Endothelial cell of umbilical vein (primary cell): ENCODE measurements at regions not wholly inside any gene's neighbourhood (a gene's known extent, or its start where the extent isn't known, plus 50 kb on each side); places are given as distances from the start of the nearest gene placed in this dataset. TPM values are rescaled to one million over a fixed set of nuclear protein-coding genes. Genes with fewer than 3 reads are reported as not detected.

Experiments
- BruUV-seq: library from RNA; stranded (reverse); fragments of 400-500 nt; replicated peaks from 2 replicates; lab custom pipeline; 2021; lab: Mats Ljungman, UMichigan
- CTCF ChIA-PET: fragments of 300-600, 350-600 bp; sonication (Branson Sonifier 250); formaldehyde crosslinking; loops from one replicate; lab custom pipeline; 2021; ENCODE audit warnings: antibody characterized with exemption, inconsistent platforms; lab: Charles Lee
- POLR2A ChIA-PET: fragments of 300-600, 350-600 bp; sonication (Branson Sonifier 250); formaldehyde crosslinking; loops from one replicate; lab custom pipeline; 2021; ENCODE audit warnings: antibody characterized with exemption, inconsistent platforms; lab: Charles Lee
- DNase-seq: peaks from one replicate; pipeline ENCODE4 v3.0.0-alpha.2; 2011; ENCODE audit warnings: low read depth, low spot score
- FAIRE-seq: peaks from 2 replicates; lab custom pipeline; 2011; peaks lifted over from hg19 to GRCh38; lab: Jason Lieb, UNC
- H2AFZ ChIP-seq: 2 replicates; pipeline ENCODE4 v1.6.0; 2012; ENCODE audit warnings: low read depth, low read length, control low read depth, inconsistent platforms
- H3K27ac ChIP-seq: 2 replicates; pipeline ENCODE4 v1.5.1; 2011; ENCODE audit warnings: low read depth, mild to moderate bottlenecking, control low read depth, low read length, moderate library complexity; ENCODE audit not compliant: insufficient read depth
- H3K27me3 ChIP-seq, 2 experiments: 2 replicates each; pipeline versions ENCODE4 v1.6.0 to v1.6.1; 2011; ENCODE audit warnings: low read length in 2 of 2, mixed read lengths in 1 of 2; ENCODE audit not compliant: control insufficient read depth in 2 of 2, insufficient read depth in 2 of 2
- H3K36me3 ChIP-seq, 2 experiments: 2 replicates in 1 of 2; 3 replicates in 1 of 2; pipeline ENCODE4 v1.5.1; 2011; ENCODE audit warnings: low read length in 2 of 2, mild to moderate bottlenecking in 1 of 2, moderate library complexity in 1 of 2; ENCODE audit not compliant: control insufficient read depth in 2 of 2, insufficient read depth in 2 of 2; ENCODE audit errors: extremely low read depth in 1 of 2
- H3K4me1 ChIP-seq: 3 replicates; pipeline ENCODE4 v1.5.1; 2011; ENCODE audit warnings: mild to moderate bottlenecking, low read length; ENCODE audit not compliant: control insufficient read depth, insufficient read depth; ENCODE audit errors: extremely low read depth
- H3K4me2 ChIP-seq: 2 replicates; pipeline ENCODE4 v1.6.1; 2011; ENCODE audit warnings: low read length, control low read depth, mixed read lengths; ENCODE audit not compliant: insufficient read depth
- H3K4me3 ChIP-seq, 3 experiments: fragments of 200-600 bp in 1 of 3; sonication (generic), shearing (Covaris generic) in 1 of 3; replicated peaks in 1 of 3; 2 replicates each; pipeline ENCODE4 v1.5.1; 2011 to 2016; ENCODE audit warnings: control low read depth in 3 of 3, low read length in 3 of 3, mild to moderate bottlenecking in 2 of 3, inconsistent platforms in 1 of 3, low read depth in 1 of 3, moderate library complexity in 1 of 3; ENCODE audit not compliant: insufficient read depth in 1 of 3
- H3K79me2 ChIP-seq: 2 replicates; pipeline ENCODE4 v1.6.0; 2012; ENCODE audit warnings: low read length, inconsistent platforms; ENCODE audit not compliant: control insufficient read depth, insufficient read depth
- H3K9ac ChIP-seq: replicated peaks from 2 replicates; pipeline ENCODE3; 2011; ENCODE audit warnings: low read length, control low read depth; ENCODE audit not compliant: insufficient read depth; ENCODE audit errors: extremely low read depth
- H3K9me1 ChIP-seq: replicated peaks from 3 replicates; pipeline ENCODE4 v1.6.0; 2011; ENCODE audit warnings: mild to moderate bottlenecking, low read length; ENCODE audit not compliant: control insufficient read depth, insufficient read depth; ENCODE audit errors: extremely low read depth
- H3K9me3 ChIP-seq: replicated peaks from 2 replicates; pipeline ENCODE4 v1.5.1; 2012; ENCODE audit warnings: low read length, inconsistent platforms; ENCODE audit not compliant: control insufficient read depth, insufficient read depth
- H4K20me1 ChIP-seq: replicated peaks from 2 replicates; pipeline ENCODE3; 2011; ENCODE audit warnings: mild to moderate bottlenecking, low read length; ENCODE audit not compliant: control insufficient read depth, insufficient read depth; ENCODE audit errors: extremely low read depth
- CTCF ChIP-seq, 2 donors: IDR thresholded peaks; 1 replicate in 1 of 2; 2 replicates in 1 of 2; pipeline ENCODE4 v1.5.1; 2011; ENCODE audit warnings: low read length in 2 of 2, mild to moderate bottlenecking in 2 of 2, moderate library complexity in 2 of 2, control low read depth in 1 of 2, inconsistent platforms in 1 of 2, low read depth in 1 of 2; ENCODE audit not compliant: insufficient read depth in 1 of 2; ENCODE audit errors: extremely low read depth in 1 of 2
- EZH2 ChIP-seq: IDR thresholded peaks from 2 replicates; pipeline ENCODE4 v1.6.1; 2012; ENCODE audit warnings: borderline replicate concordance, low read depth, mild to moderate bottlenecking, moderate library complexity, low read length, inconsistent platforms; ENCODE audit not compliant: severe bottlenecking
- FOS ChIP-seq: IDR thresholded peaks from 2 replicates; pipeline ENCODE4 v1.6.1; 2011; ENCODE audit warnings: mild to moderate bottlenecking, low read length, moderate library complexity, borderline replicate concordance; ENCODE audit not compliant: insufficient read depth
- GATA2 ChIP-seq: IDR thresholded peaks from 2 replicates; pipeline ENCODE4 v1.7.0; 2011; ENCODE audit warnings: low read depth, mild to moderate bottlenecking, moderate library complexity, mixed read lengths, low read length; ENCODE audit not compliant: insufficient read length, insufficient read depth
- JUN ChIP-seq: IDR thresholded peaks from 2 replicates; pipeline ENCODE4 v1.6.1; 2011; ENCODE audit warnings: borderline replicate concordance, low read depth; ENCODE audit not compliant: insufficient read length, insufficient read depth
- MAX ChIP-seq: IDR thresholded peaks from 2 replicates; pipeline ENCODE4 v1.6.1; 2011; ENCODE audit not compliant: insufficient read depth, insufficient read length
- MYC ChIP-seq: IDR thresholded peaks from one replicate; pipeline ENCODE4 v1.6.1; 2011; ENCODE audit warnings: mild to moderate bottlenecking, low read depth, low read length
- POLR2A ChIP-seq: IDR thresholded peaks from 2 replicates; pipeline ENCODE4 v1.6.1; 2012; ENCODE audit warnings: low read depth, mild to moderate bottlenecking, control low read depth, low read length
- POLR2AphosphoS5 ChIP-seq: IDR thresholded peaks from 2 replicates; pipeline ENCODE4 v1.6.1; 2012; ENCODE audit warnings: low read depth, mild to moderate bottlenecking, control low read depth, low read length, moderate library complexity; ENCODE audit not compliant: insufficient read depth
- dilution Hi-C: fragments of 300-500 bp; cut with MboI; formaldehyde crosslinking; loops from one replicate; pipeline ENCODE4 v1.15.0; 2019; ENCODE audit warnings: low sequenced_read_pairs; ENCODE audit not compliant: extremely low pct_ligation_motif_present
- intact Hi-C: fragments of 100-400 bp; cut with micrococcal nuclease; formaldehyde crosslinking; loops from one replicate; pipeline ENCODE4 v1.10.0; 2022
- microRNA-seq: library from miRNA; unstranded; fragments of <30 nt; microRNA quantifications from one replicate; pipeline ENCODE4 v1.2.0, GENCODE V29; 2021; ENCODE audit warnings: borderline number of aligned reads, borderline replicate concordance
- small RNA-seq: library from RNA; depleted of rRNA; stranded (forward); fragments of <200 nt; gene quantifications from one replicate; pipeline ENCODE3, GENCODE V24; 2012; ENCODE audit warnings: low replicate concordance, low read depth; ENCODE audit not compliant: insufficient read depth, insufficient read length

GRCh38 chr2:221364672-221365071 is 207.4 kb downstream of the EPHA4 start:
- no TSS peak for BruUV-seq
- no peak for FAIRE-seq

More at GRCh38 chr2:221364672-221365071, 207.4 kb downstream of the EPHA4 start:
- no peak overlapping the region for H3K9ac ChIP-seq
- H3K4me3 ChIP-seq: no peak overlapping the region
- H3K9me3 ChIP-seq: no peaks in the 10 kb centered on the region
- H4K20me1 ChIP-seq: no peaks in the 10 kb centered on the region
- H3K27ac ChIP-seq: no peak overlapping the region
- TF ChIP-seq CTCF (IDR thresholded peaks at IDR 0.05; ENCODE audit: extremely low read depth in 1 of 2, insufficient read depth in 1 of 2, low read depth in 1 of 2, low read length in 2 of 2) (no peak), FOS (no peak), MAX (no peak), EZH2 (no peak), GATA2 (no peak), JUN (no peak), POLR2A (no peak), POLR2AphosphoS5 (no peak), MYC (no peak)
- dilution Hi-C loops (no loop called here), intact Hi-C loops (no loop called here)
- no peaks in the 10 kb centered on the region for H3K27me3 ChIP-seq
- H3K4me2 ChIP-seq: no peak overlapping the region
- ChIA-PET CTCF (no interaction called here), POLR2A (no interaction called here)
- H2AFZ ChIP-seq: no peak overlapping the region
- no peaks in the 10 kb centered on the region for H3K79me2 ChIP-seq
- no peaks in the 10 kb centered on the region for H3K36me3 ChIP-seq
- no peaks in the 10 kb centered on the region for H3K9me1 ChIP-seq
- H3K4me1 ChIP-seq: no peaks in the 10 kb centered on the region
- no peak for DNase-seq

Small RNA genes in the stretch of these regions (microRNA-seq; reads per million reads assigned to microRNA genes)
- not detected for gene MIR4268

Small RNA genes in the stretch of these regions (small RNA-seq; reads per million reads assigned to genes)
- gene AC011233.1 (not detected), gene MIR4268 (not detected)
